Muscle layer of colon (tissue), 2 donors: ENCODE measurements at regions not wholly inside any gene's neighbourhood (a gene's known extent, or its start where the extent isn't known, plus 50 kb on each side); places are given as distances from the start of the nearest gene placed in this dataset.
"Not testable (repeated sequence)": the region's sequence is repeated elsewhere in the genome, so short reads cannot be mapped to it uniquely, and the experiment has no call there.

Experiments
- H3K27ac ChIP-seq: one replicate; pipeline ENCODE4 v1.7.0; 2013; ENCODE audit warnings: low read depth, mild to moderate bottlenecking, low read length, moderate library complexity
- H3K27me3 ChIP-seq, 2 donors: one replicate each; pipeline ENCODE4 v1.7.0; 2013; ENCODE audit warnings: low read length in 2 of 2, mild to moderate bottlenecking in 2 of 2; ENCODE audit not compliant: insufficient read depth in 2 of 2, control insufficient read depth in 1 of 2
- H3K36me3 ChIP-seq: one replicate; pipeline ENCODE4 v1.7.0; 2013; ENCODE audit warnings: mild to moderate bottlenecking, low read length; ENCODE audit not compliant: insufficient read depth
- H3K4me1 ChIP-seq: one replicate; pipeline ENCODE4 v1.7.0; 2013; ENCODE audit warnings: mild to moderate bottlenecking, low read length; ENCODE audit not compliant: insufficient read depth
- H3K4me3 ChIP-seq, 2 donors: one replicate each; pipeline ENCODE4 v1.7.0; 2013; ENCODE audit warnings: low read length in 2 of 2, low read depth in 1 of 2, mild to moderate bottlenecking in 1 of 2, moderate library complexity in 1 of 2
- H3K9ac ChIP-seq: one replicate; pipeline ENCODE4 v1.7.0; 2013; ENCODE audit warnings: low read length
- H3K9me3 ChIP-seq: one replicate; pipeline ENCODE4 v1.7.0; 2013; ENCODE audit warnings: mild to moderate bottlenecking, low read length
- donor health status: abdominal sarcoma.
- donor health status: Adenocarcinoma of cecum.

DNA sequence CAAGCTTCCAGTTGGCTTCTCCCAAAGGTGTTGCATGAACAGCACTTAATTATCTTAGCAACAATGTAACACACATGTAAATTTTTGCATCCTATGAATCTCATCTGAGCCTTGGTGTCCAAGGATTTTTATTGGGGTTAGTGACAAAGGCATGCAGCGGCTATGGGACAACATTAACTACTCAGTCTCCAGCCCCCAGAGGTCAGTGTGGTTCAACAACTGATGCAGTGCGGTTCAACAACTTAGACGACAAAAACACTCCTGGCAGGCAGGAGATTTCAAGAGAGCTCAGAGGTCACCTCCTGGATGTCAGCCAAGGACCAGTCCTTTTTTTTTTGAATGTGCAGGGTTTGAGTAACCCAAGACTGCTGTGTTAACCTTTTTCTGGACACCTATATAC is 77.5 kb upstream of the HMCN1 start:
- Histone ChIP-seq H3K9me3 (no peaks in the 10 kb centered on the region), H3K27ac (no peak overlapping the region), H3K36me3 (no peaks in the 10 kb centered on the region), H3K27me3 (no peaks in the 10 kb centered on the region), H3K4me1 (no peaks in the 10 kb centered on the region), H3K4me3 (no peak overlapping the region), H3K9ac (no peak overlapping the region)

DNA sequence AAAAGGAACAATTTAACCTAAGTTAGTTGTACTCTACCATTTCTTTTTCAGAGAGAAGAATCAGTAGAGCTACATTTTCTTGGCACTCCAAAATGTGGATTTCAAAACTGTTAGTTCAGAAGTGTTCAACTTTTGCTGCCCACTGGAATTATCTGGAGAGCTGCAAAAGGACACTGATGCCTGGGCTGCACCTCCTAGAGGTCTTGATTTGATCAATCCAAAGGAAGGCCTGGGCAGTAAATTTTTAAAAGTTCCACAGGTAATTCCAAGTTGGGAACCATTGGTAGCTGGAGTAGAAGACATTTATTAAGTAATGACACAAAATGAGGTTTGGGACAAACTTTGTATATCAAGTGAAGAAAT is 79.3 kb upstream of the HMCN1 start:
- H3K27ac ChIP-seq = no peak overlapping the region
- no peaks in the 10 kb centered on the region for H3K27me3 ChIP-seq
- H3K9me3 ChIP-seq = no peaks in the 10 kb centered on the region
- H3K9ac ChIP-seq = no peak overlapping the region
- no peak overlapping the region for H3K4me3 ChIP-seq
- H3K4me1 ChIP-seq = no peaks in the 10 kb centered on the region
- H3K36me3 ChIP-seq = no peaks in the 10 kb centered on the region

DNA sequence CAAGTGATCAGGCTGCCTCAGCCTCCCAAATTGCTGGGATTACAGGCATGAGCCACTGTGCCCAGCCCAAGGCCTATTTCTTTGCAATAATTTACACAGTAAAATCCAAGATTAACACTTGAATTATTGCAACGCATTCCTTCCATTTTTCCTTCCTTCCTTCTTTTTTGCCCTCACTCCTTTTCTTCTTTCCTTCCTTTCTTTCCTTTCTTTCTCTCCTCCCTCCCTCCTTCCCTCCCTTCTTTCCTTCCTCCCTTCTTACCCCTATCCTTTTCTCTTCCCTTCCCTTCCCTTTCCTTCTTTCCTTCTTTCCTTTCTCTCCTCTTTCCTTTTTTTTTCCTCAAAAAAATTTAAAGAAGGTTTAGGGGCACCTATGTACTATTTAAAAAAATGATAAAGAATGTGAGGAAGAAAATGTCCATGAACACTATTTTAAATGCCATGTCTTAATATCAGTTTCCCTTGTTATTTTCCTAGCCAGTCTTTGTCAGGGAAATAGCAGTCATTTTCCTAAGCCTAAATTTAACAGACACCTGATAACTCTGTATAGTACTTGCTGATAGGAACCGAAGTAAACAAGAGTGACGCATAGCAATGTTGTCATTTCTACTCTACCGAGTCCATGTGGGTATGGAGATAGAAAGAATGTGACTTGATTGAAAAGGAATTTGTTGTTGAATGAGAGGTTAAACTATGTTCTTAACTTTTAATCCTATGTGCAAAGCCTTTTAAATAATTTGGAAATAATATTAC is 79.8 kb upstream of the HMCN1 start:
- H3K9me3 ChIP-seq = no peaks in the 10 kb centered on the region
- no peak overlapping the region for H3K4me3 ChIP-seq
- H3K4me1 ChIP-seq = no peaks in the 10 kb centered on the region
- no peak overlapping the region for H3K9ac ChIP-seq
- H3K27ac ChIP-seq = no peak overlapping the region
- H3K36me3 ChIP-seq = no peaks in the 10 kb centered on the region
- H3K27me3 ChIP-seq = no peaks in the 10 kb centered on the region

DNA sequence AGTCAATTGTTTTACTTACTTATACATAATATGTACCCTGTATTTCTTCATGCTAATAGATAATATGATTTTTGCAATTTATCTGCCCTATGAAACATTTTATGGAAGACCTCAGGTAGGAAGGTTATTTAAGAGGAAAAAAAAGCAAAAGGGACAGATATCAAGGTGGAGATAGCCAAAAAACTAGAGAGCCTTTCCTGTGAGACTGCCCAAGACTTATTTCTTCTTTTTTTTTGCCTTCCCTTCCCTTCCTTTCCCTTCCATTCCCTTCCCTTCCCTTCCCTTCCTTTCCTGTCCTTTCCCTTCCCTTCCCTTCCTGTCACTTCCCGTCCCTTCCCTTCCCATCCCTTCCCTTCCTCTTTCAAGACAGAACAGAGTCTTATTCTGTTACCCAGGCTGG is 80.6 kb upstream of the HMCN1 start:
- Histone ChIP-seq H3K9ac (no peak overlapping the region), H3K4me1 (no peaks in the 10 kb centered on the region), H3K36me3 (no peaks in the 10 kb centered on the region), H3K27ac (no peak overlapping the region), H3K4me3 (no peak overlapping the region), H3K27me3 (no peaks in the 10 kb centered on the region), H3K9me3 (no peaks in the 10 kb centered on the region)

DNA sequence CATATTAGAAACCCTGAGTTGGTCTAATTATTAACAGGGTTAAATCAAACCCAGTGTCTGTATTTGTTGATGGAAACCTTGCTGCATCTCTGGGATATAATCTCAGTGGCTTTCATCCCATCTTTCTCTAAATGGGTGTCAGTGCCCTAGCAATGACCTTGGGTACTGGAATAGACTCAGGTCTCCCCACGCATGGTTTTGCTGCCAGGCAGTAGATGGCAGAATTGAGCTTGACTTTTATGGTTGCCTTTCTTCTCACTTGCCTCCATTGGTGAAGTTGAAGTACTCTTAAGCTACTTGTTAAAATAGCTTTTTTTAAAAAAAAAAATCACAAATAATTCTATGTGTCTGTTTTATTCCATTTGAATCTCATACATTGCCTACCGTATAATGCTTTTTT is 81.8 kb upstream of the HMCN1 start:
- no peaks in the 10 kb centered on the region for H3K36me3 ChIP-seq
- H3K4me1 ChIP-seq = no peaks in the 10 kb centered on the region
- H3K27me3 ChIP-seq = no peaks in the 10 kb centered on the region
- H3K4me3 ChIP-seq = no peak overlapping the region
- no peak overlapping the region for H3K27ac ChIP-seq
- no peak overlapping the region for H3K9ac ChIP-seq
- H3K9me3 ChIP-seq = no peaks in the 10 kb centered on the region

DNA sequence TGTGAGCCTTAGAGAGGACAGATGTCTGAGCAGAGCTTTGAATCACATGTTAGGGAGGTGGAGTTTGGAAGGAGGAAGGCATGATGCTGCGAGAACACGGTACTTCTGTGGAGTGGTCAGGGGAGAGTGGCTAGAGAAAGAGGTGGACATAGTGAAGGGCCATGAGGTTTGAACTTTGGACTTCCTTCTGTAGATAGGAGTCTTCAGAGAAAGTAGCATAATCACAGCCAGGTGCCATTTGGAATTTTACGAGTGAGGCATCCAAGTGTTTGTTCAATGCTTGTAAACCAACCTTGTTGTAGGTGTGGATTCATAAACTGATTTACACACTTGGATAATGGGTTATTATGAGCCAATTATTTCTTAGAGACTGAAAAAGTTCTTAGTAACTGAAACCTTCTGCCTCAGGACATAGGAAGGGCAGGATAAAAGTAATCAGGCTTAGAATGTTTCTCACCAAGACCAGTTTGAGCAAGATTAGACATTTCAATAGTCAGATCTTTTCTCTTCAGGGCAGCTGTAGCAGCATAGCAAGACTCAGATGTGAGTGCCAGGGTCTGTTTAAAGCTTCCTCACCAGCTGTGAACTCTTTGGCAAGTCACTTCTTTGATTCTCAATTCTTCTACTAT is 83.5 kb upstream of the HMCN1 start:
- Histone ChIP-seq H3K27ac (no peak overlapping the region), H3K4me3 (no peak overlapping the region)

DNA sequence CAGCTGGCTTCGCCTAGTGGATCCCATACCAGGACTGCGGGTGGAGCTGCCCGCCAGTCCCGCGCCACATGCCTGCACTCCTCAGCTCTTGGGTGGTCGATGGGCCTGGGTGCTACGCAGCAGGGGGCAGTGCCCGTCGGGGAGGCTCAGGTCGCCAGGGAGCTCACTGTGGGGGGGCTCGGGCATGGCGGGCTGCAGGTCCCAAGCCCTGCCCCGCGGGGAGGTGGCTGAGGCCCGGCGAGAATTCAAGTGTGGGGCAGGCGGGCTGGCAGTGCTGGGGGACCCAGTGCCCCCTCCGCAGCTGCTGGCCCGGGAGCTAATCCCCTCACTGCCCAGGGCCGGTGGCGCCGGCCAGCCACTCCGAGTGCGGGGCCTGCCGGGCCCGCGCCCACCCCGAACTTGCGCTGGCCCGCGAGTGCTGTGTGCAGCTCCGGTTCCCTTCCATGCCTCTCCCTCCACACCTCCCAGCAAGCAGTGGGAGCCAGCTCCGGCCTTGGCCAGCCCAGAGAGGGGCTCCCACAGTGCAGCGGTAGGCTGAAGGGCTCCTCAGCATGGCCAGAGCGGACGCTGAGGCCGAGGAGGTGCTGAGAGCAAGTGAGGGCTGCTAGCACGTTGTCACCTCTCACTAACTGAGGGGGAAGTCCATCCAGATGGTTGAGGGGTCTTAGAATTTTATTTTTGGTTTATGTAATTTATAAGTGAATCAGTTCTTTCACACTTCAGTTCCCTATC is 85.2 kb upstream of the HMCN1 start:
- H3K9me3 ChIP-seq = no peaks in the 10 kb centered on the region
- H3K36me3 ChIP-seq = no peaks in the 10 kb centered on the region
- H3K4me3 ChIP-seq = no peak overlapping the region
- H3K9ac ChIP-seq = no peak overlapping the region
- H3K27ac ChIP-seq = no peak overlapping the region
- no peaks in the 10 kb centered on the region for H3K27me3 ChIP-seq
- H3K4me1 ChIP-seq = peaks cover 11% of the 10 kb centered on the region

More for the DNA sequence above, 83.5 kb upstream of the HMCN1 start:
- Histone ChIP-seq H3K9me3 (no peaks in the 10 kb centered on the region), H3K9ac (no peak overlapping the region), H3K4me1 (peaks cover 9% of the 10 kb centered on the region), H3K27me3 (no peaks in the 10 kb centered on the region), H3K36me3 (no peaks in the 10 kb centered on the region)

DNA sequence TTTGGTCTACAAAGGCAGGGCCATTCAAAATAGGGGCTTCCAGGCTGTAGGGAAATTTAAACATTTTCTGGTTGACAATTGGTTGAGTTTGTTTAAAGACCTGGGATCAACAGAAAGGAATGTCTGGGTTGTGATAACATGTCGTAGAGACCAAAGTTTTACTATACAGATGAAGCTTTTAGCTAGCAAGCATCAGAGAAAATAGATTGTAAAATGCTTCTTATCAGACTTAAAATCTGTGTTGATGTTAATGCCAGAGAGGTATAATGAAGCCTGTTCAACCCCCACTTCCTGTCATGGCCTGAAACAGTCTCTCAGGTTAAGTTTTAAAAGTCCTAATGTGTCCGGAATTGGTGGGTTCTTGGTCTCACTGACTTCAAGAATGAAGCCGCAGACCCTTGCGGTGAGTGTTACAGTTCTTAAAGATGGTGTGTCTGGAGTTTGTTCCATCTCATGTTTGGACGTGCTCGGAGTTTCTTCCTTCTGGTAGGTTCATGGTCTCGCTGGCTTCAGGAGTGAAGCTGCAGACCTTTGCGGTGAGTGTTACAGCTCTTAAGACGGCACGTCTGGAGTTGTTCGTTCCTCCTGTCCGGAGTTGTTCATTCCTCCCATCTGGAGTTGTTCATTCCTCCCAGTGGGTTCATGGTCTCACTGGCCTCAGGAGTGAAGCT is 86.5 kb upstream of the HMCN1 start:
- not testable (repeated sequence) for H3K27ac ChIP-seq, H3K4me3 ChIP-seq, H3K36me3 ChIP-seq, H3K27me3 ChIP-seq, H3K9me3 ChIP-seq, H3K9ac ChIP-seq
- H3K4me1 ChIP-seq = peaks cover 11% of the 10 kb centered on the region

DNA sequence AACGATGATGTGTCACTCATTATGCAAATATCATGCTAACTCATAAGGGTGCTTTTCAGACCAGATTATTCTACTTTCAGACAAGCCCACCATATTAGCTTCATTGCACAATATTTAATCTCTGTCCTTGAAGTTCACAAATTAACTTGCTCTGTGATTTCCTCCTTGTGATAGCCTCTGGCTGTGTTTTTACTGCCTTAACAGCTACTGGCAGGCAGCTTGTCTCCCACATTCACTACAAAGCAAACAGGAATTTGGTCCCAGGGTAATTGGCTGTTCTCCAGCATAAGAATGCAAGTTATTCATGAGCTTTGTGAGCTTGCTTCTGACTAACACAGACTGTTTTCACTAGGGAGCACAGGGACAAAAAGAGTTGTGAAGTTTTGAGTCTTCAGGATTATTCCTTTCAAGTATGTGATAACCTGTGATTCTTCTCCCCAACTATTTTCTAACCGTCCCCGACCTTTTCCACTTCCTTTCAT is 87.9 kb upstream of the HMCN1 start:
- Histone ChIP-seq H3K4me3 (no peak overlapping the region), H3K9me3 (no peaks in the 10 kb centered on the region), H3K27ac (no peak overlapping the region), H3K4me1 (peaks cover 11% of the 10 kb centered on the region), H3K27me3 (no peaks in the 10 kb centered on the region), H3K9ac (no peak overlapping the region), H3K36me3 (no peaks in the 10 kb centered on the region)

DNA sequence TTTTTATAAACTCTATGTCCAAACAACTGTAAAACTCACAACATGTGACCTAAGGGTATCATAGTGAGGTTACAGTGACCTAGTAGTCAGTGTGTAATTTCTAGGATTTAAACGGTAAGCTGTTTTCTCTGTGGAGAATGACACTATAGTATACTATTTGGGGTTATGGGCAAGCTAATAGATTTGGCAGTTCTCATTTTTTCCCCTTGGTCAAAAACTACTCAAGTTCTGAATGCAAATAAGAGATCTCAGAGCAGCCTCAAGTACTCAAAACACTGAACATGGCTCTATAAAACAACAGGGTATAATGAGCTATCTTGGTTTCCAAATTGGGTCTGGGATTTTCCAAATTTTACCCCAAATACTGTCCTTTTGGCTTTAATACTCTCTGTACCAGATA is 88.5 kb upstream of the HMCN1 start:
- no peaks in the 10 kb centered on the region for H3K36me3 ChIP-seq
- no peak overlapping the region for H3K9ac ChIP-seq
- H3K9me3 ChIP-seq = no peaks in the 10 kb centered on the region
- peaks cover 11% of the 10 kb centered on the region for H3K4me1 ChIP-seq
- H3K4me3 ChIP-seq = no peak overlapping the region
- no peak overlapping the region for H3K27ac ChIP-seq
- H3K27me3 ChIP-seq = no peaks in the 10 kb centered on the region

DNA sequence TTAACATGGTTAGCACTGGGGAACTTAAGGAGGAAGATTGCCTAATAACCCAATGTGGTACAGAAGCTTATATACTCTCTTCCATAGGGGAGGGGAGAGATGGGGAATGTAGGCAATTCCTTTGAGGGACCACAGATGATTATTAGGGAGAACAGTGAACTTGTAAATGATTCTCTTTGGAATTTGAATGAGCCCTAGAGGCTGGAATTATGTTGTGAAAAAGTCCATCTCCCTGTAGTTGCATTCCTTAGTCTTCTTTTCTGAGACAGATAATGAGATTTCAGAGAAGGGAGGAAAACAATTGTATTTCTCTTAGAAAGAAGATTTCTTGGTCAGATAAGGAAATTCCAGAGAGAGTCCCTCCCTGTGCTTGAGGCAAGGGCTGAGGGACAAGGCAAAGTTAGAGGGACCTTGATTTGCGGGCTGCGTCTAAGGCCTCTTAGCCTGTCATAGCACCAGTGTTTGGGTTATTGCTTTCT is 89.0 kb upstream of the HMCN1 start:
- H3K9ac ChIP-seq = no peak overlapping the region
- peaks cover 11% of the 10 kb centered on the region for H3K4me1 ChIP-seq
- H3K4me3 ChIP-seq = no peak overlapping the region
- H3K27me3 ChIP-seq = no peaks in the 10 kb centered on the region
- H3K36me3 ChIP-seq = no peaks in the 10 kb centered on the region
- no peak overlapping the region for H3K27ac ChIP-seq
- no peaks in the 10 kb centered on the region for H3K9me3 ChIP-seq
